Mesothelial cell of epicardium (in vitro differentiated cells): ENCODE measurements at regions not wholly inside any gene's neighbourhood (a gene's known extent, or its start where the extent isn't known, plus 50 kb on each side); places are given as distances from the start of the nearest gene placed in this dataset.

Experiments
- DNase-seq, 2 experiments: peaks; one replicate each; pipeline ENCODE4 v3.0.0; 2021; ENCODE audit warnings: low spot score in 2 of 2; ENCODE audit not compliant: unreplicated experiment in 2 of 2
- H3K27ac Mint-ChIP-seq: 2 replicates; pipeline ENCODE4 v1.8.0; 2021; ENCODE audit warnings: mixed read lengths
- H3K27me3 Mint-ChIP-seq: 2 replicates; pipeline ENCODE4 v1.8.0; 2021; ENCODE audit warnings: low read depth, mixed read lengths
- H3K36me3 Mint-ChIP-seq: 2 replicates; pipeline ENCODE4 v1.8.0; 2021; ENCODE audit warnings: mixed read lengths
- H3K4me1 Mint-ChIP-seq: 2 replicates; pipeline ENCODE4 v1.8.0; 2021; ENCODE audit warnings: mixed read lengths
- H3K4me3 Mint-ChIP-seq: 2 replicates; pipeline ENCODE4 v1.8.0; 2021; ENCODE audit warnings: mild to moderate bottlenecking, moderate library complexity, mixed read lengths
- H3K9me3 Mint-ChIP-seq: 2 replicates; pipeline ENCODE4 v1.8.0; 2021; ENCODE audit warnings: mixed read lengths
- CTCF ChIP-seq: fragments of 200-600 bp; sonication (generic); IDR thresholded peaks from one replicate; pipeline ENCODE4 v1.5.0; 2021; ENCODE audit warnings: antibody characterized with exemption; ENCODE audit not compliant: unreplicated experiment

GRCh38 chr7:116145245-116145852 lies 65.0 kb upstream of the TES start:
- Mint-ChIP-seq H3K4me3 (no peak overlapping the region), H3K36me3 (peaks cover 2% of the 10 kb centered on the region), H3K27ac (no peak overlapping the region), H3K4me1 (peaks cover 14% of the 10 kb centered on the region), H3K27me3 (no peaks in the 10 kb centered on the region), H3K9me3 (peaks cover 27% of the 10 kb centered on the region)
- TF ChIP-seq CTCF, result no peak
- no peak for DNase-seq

GRCh38 chr7:116148108-116148507 lies 62.2 kb upstream of the TES start:
- no peak for TF ChIP-seq CTCF
- Mint-ChIP-seq H3K27ac (no peak overlapping the region), H3K4me3 (no peak overlapping the region), H3K9me3 (peaks cover 19% of the 10 kb centered on the region), H3K36me3 (peaks cover 2% of the 10 kb centered on the region), H3K4me1 (peaks cover 4% of the 10 kb centered on the region), H3K27me3 (no peaks in the 10 kb centered on the region)
- DNase-seq, result no peak

GRCh38 chr7:116148626-116149025 lies 61.7 kb upstream of the TES start:
- Mint-ChIP-seq H3K4me1 (peaks cover 4% of the 10 kb centered on the region), H3K27me3 (no peaks in the 10 kb centered on the region), H3K4me3 (no peak overlapping the region), H3K27ac (no peak overlapping the region), H3K9me3 (peaks cover 19% of the 10 kb centered on the region), H3K36me3 (peaks cover 2% of the 10 kb centered on the region)
- no peak for DNase-seq
- TF ChIP-seq CTCF, result no peak

GRCh38 chr7:116150588-116150987 lies 59.8 kb upstream of the TES start:
- TF ChIP-seq CTCF, result no peak
- H3K27me3 Mint-ChIP-seq, result no peaks in the 10 kb centered on the region
- no peak overlapping the region for H3K4me3 Mint-ChIP-seq
- no peak for DNase-seq
- H3K27ac Mint-ChIP-seq, result no peak overlapping the region
- H3K36me3 Mint-ChIP-seq, result peaks cover 2% of the 10 kb centered on the region
- peaks cover 19% of the 10 kb centered on the region for H3K9me3 Mint-ChIP-seq
- peaks cover 2% of the 10 kb centered on the region for H3K4me1 Mint-ChIP-seq

- TF ChIP-seq CTCF, result no peak
- Mint-ChIP-seq H3K4me1 (peaks cover 2% of the 10 kb centered on the region), H3K27ac (no peak overlapping the region), H3K27me3 (no peaks in the 10 kb centered on the region), H3K9me3 (peaks cover 10% of the 10 kb centered on the region), H3K4me3 (no peak overlapping the region), H3K36me3 (no peaks in the 10 kb centered on the region)
- no peak for DNase-seq
Measured at GRCh38 chr7:116152276-116152675, 58.1 kb upstream of the TES start.

- peaks cover 4% of the 10 kb centered on the region for H3K9me3 Mint-ChIP-seq
- H3K27ac Mint-ChIP-seq, result no peak overlapping the region
- H3K4me3 Mint-ChIP-seq, result no peak overlapping the region
- no peak for TF ChIP-seq CTCF
- DNase-seq, result no peak
- H3K27me3 Mint-ChIP-seq, result no peaks in the 10 kb centered on the region
- H3K4me1 Mint-ChIP-seq, result peaks cover 2% of the 10 kb centered on the region
- no peaks in the 10 kb centered on the region for H3K36me3 Mint-ChIP-seq
Measured at GRCh38 chr7:116153050-116153449, 57.3 kb upstream of the TES start.
